Middle frontal gyrus (tissue), 1 donor: ENCODE measurements at regions not wholly inside any gene's neighbourhood (a gene's known extent, or its start where the extent isn't known, plus 50 kb on each side); places are given as distances from the start of the nearest gene placed in this dataset.

Source experiments
- DNase-seq: peaks from one replicate; pipeline ENCODE4 v3.0.0-alpha.2; 2015; ENCODE audit warnings: low spot score; ENCODE audit errors: extremely low spot score

- no peak for DNase-seq
Measured at GRCh38 chr4:19722404-19722803, 529.3 kb upstream of the SLIT2 start.

- no peak for DNase-seq
Measured at GRCh38 chr4:19721587-19721986, 530.1 kb upstream of the SLIT2 start.

GRCh38 chr4:19720610-19721009 lies 531.1 kb upstream of the SLIT2 start:
- no peak for DNase-seq

DNA sequence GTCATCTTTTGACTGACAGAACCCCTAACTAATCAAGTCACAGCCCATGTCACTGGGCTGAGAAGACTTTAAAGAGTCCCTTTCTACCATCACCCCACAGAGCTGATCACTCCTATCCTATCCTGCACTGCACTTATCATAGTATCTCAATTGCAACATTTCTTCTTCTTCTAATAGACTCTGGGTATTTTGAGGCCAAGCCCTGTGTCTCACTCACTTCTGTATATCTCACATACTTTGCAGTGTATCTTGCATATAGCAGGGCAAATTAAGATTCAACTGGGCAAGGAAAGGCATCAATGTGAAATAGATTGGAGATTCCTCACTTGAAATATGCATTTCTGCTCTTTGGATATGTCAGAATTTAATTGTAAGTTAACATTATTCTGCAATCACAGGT lies 531.5 kb upstream of the SLIT2 start:
- DNase-seq = no peak

GRCh38 chr4:19711871-19712270 lies 539.8 kb upstream of the SLIT2 start:
- DNase-seq = no peak

DNA sequence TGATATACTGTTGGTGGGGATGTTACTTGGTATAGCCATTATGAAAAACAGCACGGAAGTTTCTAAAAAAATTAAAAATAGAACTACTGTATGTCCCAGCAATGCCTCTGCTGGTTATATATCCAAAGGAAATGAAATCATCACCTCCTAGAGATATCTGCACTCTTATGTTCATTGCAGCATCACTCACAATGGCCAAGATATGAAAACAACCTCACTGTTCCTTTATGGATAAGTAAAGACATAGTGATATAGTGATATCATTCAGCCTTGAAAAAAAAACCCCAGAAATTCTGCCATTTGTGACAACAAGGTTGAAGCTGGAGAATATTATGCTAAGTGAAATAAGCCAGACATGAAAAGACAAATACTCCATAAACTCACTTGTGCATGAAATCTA lies 543.8 kb upstream of the SLIT2 start:
- no peak for DNase-seq

- no peak for DNase-seq
Measured at GRCh38 chr4:19703391-19703790, 548.3 kb upstream of the SLIT2 start.

GRCh38 chr4:19700992-19701391 lies 550.7 kb upstream of the SLIT2 start:
- no peak for DNase-seq

DNA sequence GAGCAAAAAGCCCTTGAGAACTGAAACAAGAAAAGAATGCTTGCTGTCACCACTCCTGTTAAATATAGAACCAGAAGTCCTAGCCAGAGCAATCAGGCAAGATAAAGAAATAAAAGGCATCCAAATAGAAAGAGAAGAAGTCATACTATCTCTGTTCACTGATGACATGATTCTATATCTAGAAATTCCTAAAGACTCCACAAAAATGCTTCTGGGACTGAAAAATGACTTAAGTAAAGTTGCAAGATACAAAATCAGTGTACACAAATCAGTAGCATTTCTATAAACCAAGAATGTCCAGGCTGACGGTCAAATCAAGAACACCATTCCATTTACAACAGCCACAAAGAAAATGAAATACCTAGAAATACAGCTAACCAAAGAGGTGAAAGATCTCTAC lies 552.7 kb upstream of the SLIT2 start:
- no peak for DNase-seq

GRCh38 chr4:19694812-19695211 lies 556.9 kb upstream of the SLIT2 start:
- DNase-seq = no peak

DNA sequence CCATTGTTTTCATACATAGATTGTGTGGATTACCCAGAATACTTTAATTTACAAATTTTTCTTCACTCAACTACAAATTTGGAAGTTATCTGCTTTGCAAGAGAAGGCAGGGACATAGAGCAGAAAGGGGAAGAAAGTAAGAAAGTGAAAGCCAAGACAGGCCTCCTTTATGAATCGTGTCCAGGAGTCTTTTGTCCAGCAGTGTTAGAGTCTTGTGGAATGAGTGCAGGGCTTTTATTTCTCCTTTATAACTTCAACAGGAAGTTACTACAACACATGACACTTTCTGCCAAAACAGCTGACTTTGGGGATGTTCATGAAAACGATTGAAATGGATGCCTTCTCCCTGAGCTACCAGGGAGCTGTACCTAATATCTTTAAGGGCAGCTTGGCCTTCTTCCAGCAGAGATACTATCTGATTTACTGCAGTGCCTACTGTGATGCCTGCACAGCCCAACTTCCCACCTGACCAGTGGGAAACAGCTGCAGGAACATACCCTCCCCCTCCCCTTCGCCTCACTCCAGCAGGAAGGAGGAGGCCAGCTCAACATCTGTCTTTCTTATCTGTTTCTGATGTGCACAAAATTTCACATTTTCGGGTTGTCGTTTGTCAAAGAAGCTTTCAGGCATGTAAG lies 557.7 kb upstream of the SLIT2 start:
- DNase-seq = no peak

DNA sequence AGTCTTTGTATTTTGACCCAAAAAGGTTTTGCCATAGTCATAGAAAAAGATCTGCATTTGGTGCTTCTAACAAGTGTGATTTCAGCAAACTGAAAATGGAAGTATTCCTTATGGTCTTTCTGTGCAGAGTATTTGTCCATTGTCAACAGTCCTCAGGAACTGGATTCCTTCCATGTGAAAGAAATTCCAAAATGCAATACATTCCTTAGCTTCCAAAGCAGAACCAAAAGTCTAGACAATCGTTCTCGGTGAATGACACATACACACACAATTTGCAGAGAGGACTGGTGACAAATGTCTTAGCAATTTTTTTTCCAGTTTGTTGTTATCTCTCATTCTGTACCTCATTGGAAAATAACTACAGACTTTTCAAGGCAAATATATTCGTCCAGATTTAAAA lies 562.2 kb upstream of the SLIT2 start:
- no peak for DNase-seq

DNA sequence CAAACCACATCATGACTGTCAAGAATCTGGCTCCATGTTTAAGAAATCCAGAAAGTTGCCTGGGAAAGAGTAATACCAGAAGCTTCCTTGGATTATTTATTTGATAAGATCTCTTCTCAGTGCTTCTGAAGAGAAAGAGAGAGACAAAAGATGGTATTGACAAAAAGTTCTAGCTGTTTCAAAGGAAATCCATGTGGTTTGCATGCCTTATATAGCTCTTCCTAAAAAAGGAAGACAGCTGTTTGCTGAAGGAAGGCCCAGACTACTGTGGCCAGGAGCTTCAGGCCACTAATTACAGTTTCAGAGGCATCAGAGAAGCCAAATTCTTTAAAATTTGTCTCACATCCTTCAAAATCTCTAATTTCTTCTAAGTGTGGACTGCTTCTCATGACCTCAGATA lies 565.2 kb upstream of the SLIT2 start:
- no peak for DNase-seq

DNA sequence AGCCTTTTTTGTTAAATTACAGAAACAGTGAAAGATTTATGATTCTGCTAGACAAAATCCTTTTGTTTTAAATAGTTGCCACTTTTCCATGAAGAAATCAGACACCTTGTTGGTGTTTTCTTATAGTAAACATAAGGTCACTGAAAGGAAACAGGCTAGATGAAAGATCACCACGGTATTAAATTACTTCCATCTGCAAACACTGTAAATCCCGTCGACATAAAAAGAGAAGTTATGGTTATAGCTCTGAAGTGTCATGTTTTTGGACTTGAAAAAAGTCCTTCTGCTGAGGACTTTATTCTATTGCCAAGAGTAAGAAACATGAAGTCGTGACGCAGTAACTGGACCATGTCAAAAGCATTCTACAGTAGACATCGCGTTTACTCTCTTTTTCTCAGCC lies 567.6 kb upstream of the SLIT2 start:
- no peak for DNase-seq

DNA sequence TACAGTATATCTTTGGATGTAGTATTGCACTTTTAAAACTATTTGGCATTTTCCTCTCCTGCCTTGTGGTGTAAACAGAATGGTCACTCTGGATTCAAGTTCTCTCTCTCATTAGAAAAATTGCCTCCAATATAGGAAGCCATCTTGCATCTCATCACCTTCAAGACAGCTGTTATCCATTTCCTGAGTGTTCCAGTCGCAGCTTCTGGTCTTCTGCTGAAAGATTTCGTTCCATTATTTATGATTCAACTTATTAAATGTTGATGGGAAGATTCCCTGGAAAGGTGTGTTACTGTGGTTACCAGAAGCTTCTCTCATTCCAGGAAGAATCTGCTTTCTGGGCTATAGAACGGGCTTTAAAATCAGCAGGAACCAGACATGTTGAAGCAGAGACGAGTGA lies 568.3 kb upstream of the SLIT2 start:
- no peak for DNase-seq

GRCh38 chr4:19677211-19677610 lies 574.5 kb upstream of the SLIT2 start:
- DNase-seq = no peak

- DNase-seq = peak; percentile 16
Measured at GRCh38 chr4:19675172-19675811, 576.4 kb upstream of the SLIT2 start.

GRCh38 chr4:19659101-19659500 lies 592.6 kb upstream of the SLIT2 start:
- no peak for DNase-seq

DNA sequence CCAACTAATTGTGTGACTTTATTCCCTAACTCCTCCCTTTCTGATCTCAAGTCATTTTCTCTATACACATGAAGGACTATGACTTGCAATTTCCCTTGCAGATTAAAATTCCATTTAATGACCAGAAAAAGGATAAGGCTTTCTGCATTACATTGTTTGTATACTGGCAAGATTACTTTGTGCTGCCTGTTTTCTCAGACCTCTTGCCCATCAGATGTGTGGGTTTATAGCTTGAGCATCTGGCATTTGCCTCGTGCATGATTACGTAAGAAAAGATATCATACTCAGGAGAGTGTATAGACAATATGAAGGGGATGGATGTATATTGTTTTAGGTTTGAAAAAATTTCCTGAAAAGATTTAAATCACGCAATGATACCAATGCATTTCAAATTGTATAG lies 593.8 kb upstream of the SLIT2 start:
- DNase-seq = no peak

DNA sequence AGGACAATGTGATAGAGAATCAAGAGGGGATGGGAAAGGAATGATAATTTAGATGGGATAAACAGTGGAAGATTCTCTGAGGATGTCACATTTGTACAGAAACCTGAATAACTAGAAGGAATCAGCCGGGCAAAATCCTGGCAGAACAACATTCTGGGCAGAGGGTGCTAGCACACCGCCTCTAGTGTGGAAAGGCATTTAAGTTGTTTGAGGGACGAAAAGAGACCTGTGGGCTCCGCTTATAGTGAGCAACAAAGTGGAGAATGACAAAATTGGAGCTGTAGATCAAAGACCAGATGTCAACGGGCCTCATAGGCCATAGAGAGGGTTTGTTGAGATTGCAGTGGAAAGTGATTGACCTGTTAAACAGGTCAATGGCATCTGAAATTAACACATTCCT lies 596.0 kb upstream of the SLIT2 start:
- no peak for DNase-seq

DNA sequence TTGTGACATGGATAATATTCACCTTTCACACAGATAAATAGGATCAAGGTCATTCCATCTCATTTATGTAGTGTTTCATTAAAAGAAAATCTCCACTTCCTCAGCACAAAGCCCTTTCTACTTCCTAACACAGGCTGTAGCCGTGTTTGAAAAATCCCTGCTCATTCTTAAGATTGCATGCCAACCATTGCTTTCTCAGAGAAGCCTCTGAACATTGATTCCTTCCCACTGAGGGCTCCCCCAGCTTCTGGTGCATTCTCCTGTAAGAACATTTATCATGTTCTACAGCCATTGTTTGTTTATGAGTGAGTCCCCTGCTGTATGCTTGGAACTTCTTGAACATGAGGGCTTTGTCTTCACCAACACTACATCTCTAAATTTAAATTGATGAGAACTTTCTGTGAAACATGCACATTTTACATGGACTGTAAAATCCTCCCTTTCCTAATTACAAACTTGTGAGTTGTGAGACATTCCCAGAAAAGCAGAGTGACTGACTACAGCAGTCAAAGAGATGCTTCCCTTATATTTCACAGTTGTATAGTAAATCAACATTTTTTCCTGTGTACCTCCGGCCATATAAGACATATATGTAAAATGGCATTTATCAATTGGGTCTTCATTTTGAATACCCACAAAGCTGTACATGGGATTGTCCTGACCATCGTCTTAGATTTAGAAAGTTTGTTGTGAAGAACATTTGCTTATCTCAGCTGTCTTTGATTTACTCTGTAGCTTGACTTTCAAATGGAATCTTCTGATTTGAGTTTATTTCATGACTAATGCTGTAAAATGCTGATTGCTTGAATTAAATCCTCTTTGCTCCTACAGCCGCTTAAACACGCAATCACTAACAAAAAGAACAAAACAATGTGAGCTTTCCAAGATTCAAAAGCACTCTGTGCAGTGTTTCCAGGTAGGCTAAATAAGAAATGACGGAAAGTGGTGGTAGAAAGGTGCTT lies 600.5 kb upstream of the SLIT2 start:
- no peak for DNase-seq

GRCh38 chr4:19645589-19645988 lies 606.1 kb upstream of the SLIT2 start:
- no peak for DNase-seq
